ENCODE measurements at regions not wholly inside any gene's neighbourhood (a gene's known extent, or its start where the extent isn't known, plus 50 kb on each side); places are given as distances from the start of the nearest gene placed in this dataset.

GRCh38 chr5:29089591-29090130 is 2051.3 kb upstream of the CDH9 start:
- Histone ChIP-seq H3K4me1 (ENCODE audit: control insufficient read depth, insufficient read depth, low read length) (no peaks in the 10 kb centered on the region), H3K9ac (ENCODE audit: low read depth, low read length) (no peak overlapping the region), H3K36me3 (ENCODE audit: control insufficient read depth, insufficient read depth, low read length) (no peaks in the 10 kb centered on the region), H3K27me3 (ENCODE audit: control insufficient read depth, insufficient read depth, low read length) (no peaks in the 10 kb centered on the region), H3K4me3 (ENCODE audit: low read depth, low read length) (no peak overlapping the region), H3K9me3 (ENCODE audit: control insufficient read depth, insufficient read depth, low read length) (no peaks in the 10 kb centered on the region)

- H3K9ac ChIP-seq (ENCODE audit: low read depth, low read length), result no peak overlapping the region
- no peaks in the 10 kb centered on the region for H3K4me1 ChIP-seq (ENCODE audit: control insufficient read depth, insufficient read depth, low read length)
- H3K27me3 ChIP-seq (ENCODE audit: control insufficient read depth, insufficient read depth, low read length), result no peaks in the 10 kb centered on the region
- H3K4me3 ChIP-seq (ENCODE audit: low read depth, low read length), result no peak overlapping the region
- H3K9me3 ChIP-seq (ENCODE audit: control insufficient read depth, insufficient read depth, low read length), result no peaks in the 10 kb centered on the region
- no peaks in the 10 kb centered on the region for H3K36me3 ChIP-seq (ENCODE audit: control insufficient read depth, insufficient read depth, low read length)
Observed at GRCh38 chr5:29085142-29085541, 2046.8 kb upstream of the CDH9 start.

- H3K4me1 ChIP-seq (ENCODE audit: control insufficient read depth, insufficient read depth, low read length), result no peaks in the 10 kb centered on the region
- no peaks in the 10 kb centered on the region for H3K9me3 ChIP-seq (ENCODE audit: control insufficient read depth, insufficient read depth, low read length)
- no peak overlapping the region for H3K4me3 ChIP-seq (ENCODE audit: low read depth, low read length)
- no peaks in the 10 kb centered on the region for H3K36me3 ChIP-seq (ENCODE audit: control insufficient read depth, insufficient read depth, low read length)
- H3K9ac ChIP-seq (ENCODE audit: low read depth, low read length), result no peak overlapping the region
- H3K27me3 ChIP-seq (ENCODE audit: control insufficient read depth, insufficient read depth, low read length), result no peaks in the 10 kb centered on the region
Observed at GRCh38 chr5:29079771-29080170, 2041.4 kb upstream of the CDH9 start.

GRCh38 chr5:29077451-29077850 is 2039.1 kb upstream of the CDH9 start:
- Histone ChIP-seq H3K9ac (ENCODE audit: low read depth, low read length) (no peak overlapping the region), H3K36me3 (ENCODE audit: control insufficient read depth, insufficient read depth, low read length) (no peaks in the 10 kb centered on the region), H3K4me1 (ENCODE audit: control insufficient read depth, insufficient read depth, low read length) (no peaks in the 10 kb centered on the region), H3K27me3 (ENCODE audit: control insufficient read depth, insufficient read depth, low read length) (no peaks in the 10 kb centered on the region), H3K9me3 (ENCODE audit: control insufficient read depth, insufficient read depth, low read length) (no peaks in the 10 kb centered on the region), H3K4me3 (ENCODE audit: low read depth, low read length) (no peak overlapping the region)

- Histone ChIP-seq H3K9ac (ENCODE audit: low read depth, low read length) (no peak overlapping the region), H3K4me3 (ENCODE audit: low read depth, low read length) (no peak overlapping the region), H3K4me1 (ENCODE audit: control insufficient read depth, insufficient read depth, low read length) (no peaks in the 10 kb centered on the region), H3K9me3 (ENCODE audit: control insufficient read depth, insufficient read depth, low read length) (no peaks in the 10 kb centered on the region), H3K36me3 (ENCODE audit: control insufficient read depth, insufficient read depth, low read length) (no peaks in the 10 kb centered on the region), H3K27me3 (ENCODE audit: control insufficient read depth, insufficient read depth, low read length) (no peaks in the 10 kb centered on the region)
Observed at GRCh38 chr5:29069104-29069402, 2030.7 kb upstream of the CDH9 start.

- no peaks in the 10 kb centered on the region for H3K36me3 ChIP-seq (ENCODE audit: control insufficient read depth, insufficient read depth, low read length)
- H3K4me3 ChIP-seq (ENCODE audit: low read depth, low read length), result no peak overlapping the region
- no peaks in the 10 kb centered on the region for H3K9me3 ChIP-seq (ENCODE audit: control insufficient read depth, insufficient read depth, low read length)
- no peak overlapping the region for H3K9ac ChIP-seq (ENCODE audit: low read depth, low read length)
- no peaks in the 10 kb centered on the region for H3K27me3 ChIP-seq (ENCODE audit: control insufficient read depth, insufficient read depth, low read length)
- no peaks in the 10 kb centered on the region for H3K4me1 ChIP-seq (ENCODE audit: control insufficient read depth, insufficient read depth, low read length)
Observed at GRCh38 chr5:29061381-29061780, 2023.0 kb upstream of the CDH9 start.

GRCh38 chr5:29054694-29055093 is 2016.3 kb upstream of the CDH9 start:
- H3K9me3 ChIP-seq (ENCODE audit: control insufficient read depth, insufficient read depth, low read length), result no peaks in the 10 kb centered on the region
- H3K36me3 ChIP-seq (ENCODE audit: control insufficient read depth, insufficient read depth, low read length), result no peaks in the 10 kb centered on the region
- H3K9ac ChIP-seq (ENCODE audit: low read depth, low read length), result no peak overlapping the region
- no peak overlapping the region for H3K4me3 ChIP-seq (ENCODE audit: low read depth, low read length)
- H3K4me1 ChIP-seq (ENCODE audit: control insufficient read depth, insufficient read depth, low read length), result no peaks in the 10 kb centered on the region
- H3K27me3 ChIP-seq (ENCODE audit: control insufficient read depth, insufficient read depth, low read length), result no peaks in the 10 kb centered on the region

- no peaks in the 10 kb centered on the region for H3K27me3 ChIP-seq (ENCODE audit: control insufficient read depth, insufficient read depth, low read length)
- H3K4me3 ChIP-seq (ENCODE audit: low read depth, low read length), result no peak overlapping the region
- no peaks in the 10 kb centered on the region for H3K4me1 ChIP-seq (ENCODE audit: control insufficient read depth, insufficient read depth, low read length)
- H3K9ac ChIP-seq (ENCODE audit: low read depth, low read length), result no peak overlapping the region
- no peaks in the 10 kb centered on the region for H3K9me3 ChIP-seq (ENCODE audit: control insufficient read depth, insufficient read depth, low read length)
- H3K36me3 ChIP-seq (ENCODE audit: control insufficient read depth, insufficient read depth, low read length), result no peaks in the 10 kb centered on the region
Observed at GRCh38 chr5:29054282-29054681, 2015.9 kb upstream of the CDH9 start.

GRCh38 chr5:29051509-29051908 is 2013.1 kb upstream of the CDH9 start:
- no peaks in the 10 kb centered on the region for H3K27me3 ChIP-seq (ENCODE audit: control insufficient read depth, insufficient read depth, low read length)
- H3K4me1 ChIP-seq (ENCODE audit: control insufficient read depth, insufficient read depth, low read length), result no peaks in the 10 kb centered on the region
- H3K36me3 ChIP-seq (ENCODE audit: control insufficient read depth, insufficient read depth, low read length), result no peaks in the 10 kb centered on the region
- no peak overlapping the region for H3K4me3 ChIP-seq (ENCODE audit: low read depth, low read length)
- H3K9ac ChIP-seq (ENCODE audit: low read depth, low read length), result no peak overlapping the region
- H3K9me3 ChIP-seq (ENCODE audit: control insufficient read depth, insufficient read depth, low read length), result no peaks in the 10 kb centered on the region

- Histone ChIP-seq H3K36me3 (ENCODE audit: control insufficient read depth, insufficient read depth, low read length) (no peaks in the 10 kb centered on the region), H3K9ac (ENCODE audit: low read depth, low read length) (no peak overlapping the region), H3K4me3 (ENCODE audit: low read depth, low read length) (no peak overlapping the region), H3K9me3 (ENCODE audit: control insufficient read depth, insufficient read depth, low read length) (no peaks in the 10 kb centered on the region), H3K27me3 (ENCODE audit: control insufficient read depth, insufficient read depth, low read length) (no peaks in the 10 kb centered on the region), H3K4me1 (ENCODE audit: control insufficient read depth, insufficient read depth, low read length) (no peaks in the 10 kb centered on the region)
Observed at GRCh38 chr5:29042152-29042551, 2003.8 kb upstream of the CDH9 start.

GRCh38 chr5:29040404-29040803 is 2002.0 kb upstream of the CDH9 start:
- Histone ChIP-seq H3K36me3 (ENCODE audit: control insufficient read depth, insufficient read depth, low read length) (no peaks in the 10 kb centered on the region), H3K9ac (ENCODE audit: low read depth, low read length) (no peak overlapping the region), H3K4me1 (ENCODE audit: control insufficient read depth, insufficient read depth, low read length) (no peaks in the 10 kb centered on the region), H3K9me3 (ENCODE audit: control insufficient read depth, insufficient read depth, low read length) (no peaks in the 10 kb centered on the region), H3K27me3 (ENCODE audit: control insufficient read depth, insufficient read depth, low read length) (no peaks in the 10 kb centered on the region), H3K4me3 (ENCODE audit: low read depth, low read length) (no peak overlapping the region)

GRCh38 chr5:29039994-29040393 is 2001.6 kb upstream of the CDH9 start:
- no peaks in the 10 kb centered on the region for H3K36me3 ChIP-seq (ENCODE audit: control insufficient read depth, insufficient read depth, low read length)
- no peaks in the 10 kb centered on the region for H3K9me3 ChIP-seq (ENCODE audit: control insufficient read depth, insufficient read depth, low read length)
- H3K27me3 ChIP-seq (ENCODE audit: control insufficient read depth, insufficient read depth, low read length), result no peaks in the 10 kb centered on the region
- no peaks in the 10 kb centered on the region for H3K4me1 ChIP-seq (ENCODE audit: control insufficient read depth, insufficient read depth, low read length)
- H3K9ac ChIP-seq (ENCODE audit: low read depth, low read length), result no peak overlapping the region
- no peak overlapping the region for H3K4me3 ChIP-seq (ENCODE audit: low read depth, low read length)

GRCh38 chr5:29037716-29038115 is 1999.3 kb upstream of the CDH9 start:
- Histone ChIP-seq H3K9me3 (ENCODE audit: control insufficient read depth, insufficient read depth, low read length) (no peaks in the 10 kb centered on the region), H3K9ac (ENCODE audit: low read depth, low read length) (no peak overlapping the region), H3K27me3 (ENCODE audit: control insufficient read depth, insufficient read depth, low read length) (no peaks in the 10 kb centered on the region), H3K4me1 (ENCODE audit: control insufficient read depth, insufficient read depth, low read length) (no peaks in the 10 kb centered on the region), H3K4me3 (ENCODE audit: low read depth, low read length) (no peak overlapping the region), H3K36me3 (ENCODE audit: control insufficient read depth, insufficient read depth, low read length) (no peaks in the 10 kb centered on the region)
